ENCODE measurements at regions not wholly inside any gene's neighbourhood (a gene's known extent, or its start where the extent isn't known, plus 50 kb on each side); places are given as distances from the start of the nearest gene placed in this dataset.

- Histone ChIP-seq H4K20me1 (ENCODE audit: insufficient read depth, low read length) (no peaks in the 10 kb centered on the region), H3K9ac (ENCODE audit: insufficient read depth, low read length, poor library complexity, severe bottlenecking) (no peak overlapping the region), H3K9me3 (replicated peaks in 1 of 2; ENCODE audit: control insufficient read depth in 1 of 2, insufficient read depth in 1 of 2, low read length in 2 of 2) (no peaks in the 10 kb centered on the region), H3K27ac (ENCODE audit: low read depth in 1 of 2, low read length in 2 of 2) (no peak overlapping the region), H2AFZ (ENCODE audit: insufficient read depth, low read depth, low read length, poor library complexity, severe bottlenecking) (no peak overlapping the region), H3K36me3 (replicated peaks in 1 of 2; ENCODE audit: control insufficient read depth in 1 of 2, insufficient read depth in 2 of 2, low read length in 2 of 2) (no peaks in the 10 kb centered on the region), H3K4me3 (replicated peaks in 1 of 3; ENCODE audit: low read depth in 2 of 3, low read length in 3 of 3) (no peak overlapping the region), H3K27me3 (ENCODE audit: control insufficient read depth in 2 of 2, insufficient read depth in 2 of 2, low read length in 2 of 2) (no peaks in the 10 kb centered on the region), H3K4me1 (ENCODE audit: control insufficient read depth in 1 of 2, insufficient read depth in 2 of 2, low read length in 2 of 2) (no peaks in the 10 kb centered on the region), H3K79me2 (ENCODE audit: insufficient read depth, low read length) (no peaks in the 10 kb centered on the region), H3K4me2 (replicated peaks; ENCODE audit: extremely low read depth, low read length, poor library complexity, severe bottlenecking) (no peak overlapping the region)
- intact Hi-C loops (cut with micrococcal nuclease) = no loop called here
- no peaks in the 10 kb centered on the region for H3K4me1 Mint-ChIP-seq
- H3K27ac Mint-ChIP-seq = no peak overlapping the region
- DNase-seq = no peak
- WGBS (ENCODE audit: insufficient coverage) = 77% methylated on average over 4 of the region's 6 CpGs
- H3K36me3 Mint-ChIP-seq = no peaks in the 10 kb centered on the region
- no peaks in the 10 kb centered on the region for H3K9me3 Mint-ChIP-seq
- H3K27me3 Mint-ChIP-seq (ENCODE audit: low read depth in 3 of 3) = peaks cover 0 to 3% (median 0%) of the 10 kb centered on the region in 3 donors
- no peak overlapping the region for H3K4me3 Mint-ChIP-seq
- no peak for TF ChIP-seq CTCF (IDR thresholded peaks at IDR 0.05)
Measured at GRCh38 chr9:73916016-73916673, 581.0 kb upstream of the RORB start.

- 100% methylated on average over 1 of the region's 3 CpGs for WGBS (ENCODE audit: insufficient coverage)
- intact Hi-C loops (cut with micrococcal nuclease) = no loop called here
- Histone ChIP-seq H3K27ac (ENCODE audit: low read depth in 1 of 2, low read length in 2 of 2) (no peak overlapping the region), H4K20me1 (ENCODE audit: insufficient read depth, low read length) (no peaks in the 10 kb centered on the region), H3K4me3 (replicated peaks in 1 of 3; ENCODE audit: low read depth in 2 of 3, low read length in 3 of 3) (no peak overlapping the region), H3K4me2 (replicated peaks; ENCODE audit: extremely low read depth, low read length, poor library complexity, severe bottlenecking) (no peak overlapping the region), H3K36me3 (replicated peaks in 1 of 2; ENCODE audit: control insufficient read depth in 1 of 2, insufficient read depth in 2 of 2, low read length in 2 of 2) (no peaks in the 10 kb centered on the region), H2AFZ (ENCODE audit: insufficient read depth, low read depth, low read length, poor library complexity, severe bottlenecking) (no peak overlapping the region), H3K9me3 (replicated peaks in 1 of 2; ENCODE audit: control insufficient read depth in 1 of 2, insufficient read depth in 1 of 2, low read length in 2 of 2) (no peaks in the 10 kb centered on the region), H3K27me3 (ENCODE audit: control insufficient read depth in 2 of 2, insufficient read depth in 2 of 2, low read length in 2 of 2) (no peaks in the 10 kb centered on the region), H3K79me2 (ENCODE audit: insufficient read depth, low read length) (no peaks in the 10 kb centered on the region), H3K9ac (ENCODE audit: insufficient read depth, low read length, poor library complexity, severe bottlenecking) (no peak overlapping the region), H3K4me1 (ENCODE audit: control insufficient read depth in 1 of 2, insufficient read depth in 2 of 2, low read length in 2 of 2) (no peaks in the 10 kb centered on the region)
- Mint-ChIP-seq H3K27me3 (ENCODE audit: low read depth in 3 of 3) (peaks cover 0 to 3% (median 0%) of the 10 kb centered on the region in 3 donors), H3K27ac (no peak overlapping the region), H3K4me1 (no peaks in the 10 kb centered on the region), H3K4me3 (no peak overlapping the region), H3K9me3 (no peaks in the 10 kb centered on the region), H3K36me3 (no peaks in the 10 kb centered on the region)
- TF ChIP-seq CTCF (IDR thresholded peaks at IDR 0.05) = no peak
- DNase-seq = no peak
Measured at GRCh38 chr9:73919712-73920111, 577.4 kb upstream of the RORB start.

All from CD14-positive monocyte (primary cell).